GM13977 (cell line): ENCODE measurements at regions not wholly inside any gene's neighbourhood (a gene's known extent, or its start where the extent isn't known, plus 50 kb on each side); places are given as distances from the start of the nearest gene placed in this dataset.

Source experiments
- DNase-seq: peaks from one replicate; pipeline ENCODE4 v3.0.0; 2012; ENCODE audit warnings: low spot score
- in situ Hi-C: fragments of 300-500 bp; cut with MboI; formaldehyde crosslinking; loops from one replicate; pipeline ENCODE4 v1.12.0; 2022; ENCODE audit warnings: low sequenced_read_pairs, low pct_unique_long_range_greater_than_20kb, mixed read lengths, inconsistent platforms; ENCODE audit not compliant: unreplicated experiment
- TF ChIP-seq, protein P1 (sequence below): IDR thresholded peaks from 2 replicates; pipeline ENCODE4 v1.5.1; 2012; ENCODE audit warnings: mild to moderate bottlenecking, control low read depth; ENCODE audit not compliant: insufficient read depth; ENCODE audit errors: extremely low read depth, missing control alignments

DNA sequence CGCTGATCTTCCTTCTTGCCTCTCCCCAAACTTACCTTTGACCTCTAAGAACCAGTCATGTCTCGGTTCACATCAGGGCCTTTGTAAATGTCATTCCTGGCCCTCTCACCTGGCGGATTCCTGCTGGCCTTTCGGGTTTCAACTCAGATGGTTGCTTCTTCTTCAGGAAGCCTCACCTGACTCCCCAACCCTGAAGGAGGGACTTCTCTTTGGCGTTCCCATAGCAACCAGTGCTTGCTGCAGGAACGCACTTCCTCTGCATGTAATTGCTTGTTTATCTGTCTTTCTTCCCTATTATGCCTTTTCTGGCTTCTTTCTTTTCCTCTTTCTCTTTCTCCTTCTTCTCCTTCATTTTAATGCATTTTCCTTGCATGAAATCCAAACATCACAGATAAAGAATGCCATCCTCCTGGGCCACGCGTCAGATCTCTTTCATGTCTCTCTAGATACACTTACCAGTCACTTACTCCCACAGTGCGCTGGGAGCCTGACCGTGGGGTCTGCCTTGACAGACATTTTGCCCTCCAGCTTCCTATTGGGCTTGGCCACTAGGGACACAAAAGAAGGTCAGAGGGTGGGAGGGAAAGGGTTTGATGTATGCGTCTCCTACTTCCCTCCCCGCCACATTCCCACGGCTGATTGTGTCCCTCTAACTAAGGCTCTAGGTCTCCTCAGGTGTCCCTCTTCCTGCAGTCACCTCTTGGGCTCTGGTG lies 295.7 kb upstream of the TSHZ2 start:
- no peak for DNase-seq
- TF ChIP-seq, protein P1, sequence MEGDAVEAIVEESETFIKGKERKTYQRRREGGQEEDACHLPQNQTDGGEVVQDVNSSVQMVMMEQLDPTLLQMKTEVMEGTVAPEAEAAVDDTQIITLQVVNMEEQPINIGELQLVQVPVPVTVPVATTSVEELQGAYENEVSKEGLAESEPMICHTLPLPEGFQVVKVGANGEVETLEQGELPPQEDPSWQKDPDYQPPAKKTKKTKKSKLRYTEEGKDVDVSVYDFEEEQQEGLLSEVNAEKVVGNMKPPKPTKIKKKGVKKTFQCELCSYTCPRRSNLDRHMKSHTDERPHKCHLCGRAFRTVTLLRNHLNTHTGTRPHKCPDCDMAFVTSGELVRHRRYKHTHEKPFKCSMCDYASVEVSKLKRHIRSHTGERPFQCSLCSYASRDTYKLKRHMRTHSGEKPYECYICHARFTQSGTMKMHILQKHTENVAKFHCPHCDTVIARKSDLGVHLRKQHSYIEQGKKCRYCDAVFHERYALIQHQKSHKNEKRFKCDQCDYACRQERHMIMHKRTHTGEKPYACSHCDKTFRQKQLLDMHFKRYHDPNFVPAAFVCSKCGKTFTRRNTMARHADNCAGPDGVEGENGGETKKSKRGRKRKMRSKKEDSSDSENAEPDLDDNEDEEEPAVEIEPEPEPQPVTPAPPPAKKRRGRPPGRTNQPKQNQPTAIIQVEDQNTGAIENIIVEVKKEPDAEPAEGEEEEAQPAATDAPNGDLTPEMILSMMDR = no peak
- in situ Hi-C loops = no loop called here

DNA sequence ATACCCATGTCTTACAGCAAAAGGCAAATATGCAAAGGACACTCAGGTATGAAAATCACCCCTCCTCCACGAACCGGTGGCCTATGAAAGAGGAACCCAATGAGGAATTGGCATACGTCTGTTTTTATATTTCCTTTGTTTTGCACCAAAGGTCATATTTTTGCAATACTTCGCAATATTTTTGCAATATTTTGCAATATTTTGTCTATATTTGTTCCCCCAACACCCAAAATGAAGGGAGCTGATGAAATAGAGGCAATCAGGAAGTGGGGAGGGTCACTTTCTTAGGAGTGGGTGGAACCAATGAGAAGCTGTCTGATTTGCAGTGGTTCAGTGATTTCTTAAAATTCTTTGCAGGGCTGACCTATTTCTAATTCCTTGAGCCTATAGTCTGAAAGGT lies 296.8 kb upstream of the TSHZ2 start:
- DNase-seq = no peak
- TF ChIP-seq, protein P1 = no peak
- in situ Hi-C loops = no loop called here

DNA sequence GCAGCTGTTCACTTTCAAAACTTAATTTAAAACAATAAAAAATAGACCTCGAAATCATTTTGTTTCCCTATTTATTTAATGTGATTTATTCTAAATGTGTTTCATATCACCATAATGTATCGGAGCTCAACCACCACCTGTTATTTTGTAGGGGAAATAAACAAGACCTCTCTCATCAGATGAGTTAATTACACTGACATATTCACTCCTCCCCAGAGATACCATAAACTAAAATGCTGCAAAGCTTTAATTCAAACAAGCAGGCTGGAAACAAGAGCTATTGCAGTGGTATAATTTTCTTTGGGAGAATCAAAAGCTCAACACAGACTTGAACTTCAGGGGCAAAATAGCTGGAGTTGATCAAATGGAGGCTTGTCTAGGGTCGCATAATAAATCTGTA lies 303.5 kb upstream of the TSHZ2 start:
- in situ Hi-C loops = no loop called here
- DNase-seq = no peak
- TF ChIP-seq, protein P1 = no peak

DNA sequence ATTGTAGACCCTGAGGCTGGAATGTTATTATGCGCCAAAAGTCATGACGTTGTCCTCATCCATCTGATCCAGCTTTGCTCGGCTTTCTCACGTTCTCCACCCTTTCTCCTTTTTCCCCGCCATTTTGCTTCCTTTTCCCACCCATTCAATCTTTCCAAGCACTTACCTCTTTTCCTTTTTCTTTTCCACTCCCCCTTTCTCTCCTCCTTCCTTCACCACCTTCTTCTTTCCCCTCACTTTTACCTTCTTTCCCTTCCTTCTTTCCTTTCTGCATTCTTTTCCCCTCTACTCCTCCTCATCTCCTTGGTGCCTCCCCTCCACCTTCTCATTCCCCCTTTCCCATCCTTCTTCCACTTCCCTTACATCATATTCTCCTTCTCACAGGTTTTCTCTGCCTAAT lies 304.8 kb upstream of the TSHZ2 start:
- TF ChIP-seq, protein P1 = no peak
- in situ Hi-C loops = no loop called here
- DNase-seq = no peak

DNA sequence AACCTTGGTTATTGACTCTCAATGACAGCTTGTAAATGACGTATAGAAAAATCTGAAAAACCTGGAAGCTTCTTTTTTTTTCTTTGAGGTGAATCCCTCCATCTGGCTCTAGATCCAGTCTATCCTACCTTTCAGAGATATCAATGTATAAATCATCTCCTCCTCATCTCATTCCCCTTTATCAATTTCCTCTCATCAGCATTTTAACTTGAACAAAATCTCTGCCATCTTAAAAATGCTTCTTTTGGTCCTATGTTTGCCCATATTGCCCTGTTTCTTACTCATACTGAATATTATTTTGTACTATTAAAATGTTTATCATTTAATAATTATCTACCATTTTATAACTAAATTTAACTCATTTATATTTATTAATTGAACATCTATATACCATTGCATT lies 306.7 kb upstream of the TSHZ2 start:
- in situ Hi-C loops = no loop called here
- DNase-seq = no peak
- TF ChIP-seq, protein P1 = no peak

DNA sequence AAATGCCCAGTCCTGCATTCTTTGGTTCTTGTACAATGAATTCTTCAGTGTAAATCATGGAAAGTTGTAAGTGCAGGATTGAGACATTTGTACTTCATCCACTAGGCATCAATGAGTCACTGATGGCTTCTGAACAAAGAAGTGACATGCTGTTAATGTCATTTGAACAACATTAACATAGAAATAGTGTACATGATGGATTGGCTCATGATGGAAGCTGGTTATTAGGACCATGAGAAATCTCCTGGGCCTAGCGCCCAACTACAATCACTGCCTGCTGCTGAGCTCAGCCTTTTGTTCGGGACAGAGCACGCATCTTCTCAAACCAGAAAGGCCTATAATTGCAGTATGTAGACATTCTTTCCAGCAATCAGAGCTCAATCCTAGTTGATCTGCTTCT lies 316.8 kb upstream of the TSHZ2 start:
- in situ Hi-C loops = no loop called here
- TF ChIP-seq, protein P1 = no peak
- DNase-seq = no peak
